GM19467 (cell line): ENCODE measurements at regions not wholly inside any gene's neighbourhood (a gene's known extent, or its start where the extent isn't known, plus 50 kb on each side); places are given as distances from the start of the nearest gene placed in this dataset.
"Not testable (repeated sequence)": the region's sequence is repeated elsewhere in the genome, so short reads cannot be mapped to it uniquely, and the experiment has no call there.

ENCODE experiments used
- ATAC-seq: cut with Tn5 transposase; IDR thresholded peaks from one replicate; pipeline ENCODE4 v1.9.1; 2021; ENCODE audit warnings: mild to moderate bottlenecking, moderate library complexity; ENCODE audit not compliant: unreplicated experiment

- ATAC-seq = no peak
Observed at GRCh38 chr18:73156117-73156516, 288.3 kb upstream of the NETO1 start.

- no peak for ATAC-seq
Observed at GRCh38 chr18:73153271-73153670, 285.5 kb upstream of the NETO1 start.

- ATAC-seq = no peak
Observed at GRCh38 chr18:73151086-73151485, 283.3 kb upstream of the NETO1 start.

- ATAC-seq = no peak
Observed at GRCh38 chr18:73150199-73150598, 282.4 kb upstream of the NETO1 start.

GRCh38 chr18:73147590-73147989 is 279.8 kb upstream of the NETO1 start:
- no peak for ATAC-seq

GRCh38 chr18:73144030-73144429 is 276.2 kb upstream of the NETO1 start:
- no peak for ATAC-seq

GRCh38 chr18:73136134-73136533 is 268.3 kb upstream of the NETO1 start:
- ATAC-seq = no peak

- ATAC-seq = no peak
Observed at GRCh38 chr18:73124175-73124574, 256.4 kb upstream of the NETO1 start.

- no peak for ATAC-seq
Observed at GRCh38 chr18:73121207-73121606, 253.4 kb upstream of the NETO1 start.

- no peak for ATAC-seq
Observed at GRCh38 chr18:73120626-73121025, 252.8 kb upstream of the NETO1 start.

GRCh38 chr18:73119574-73119973 is 251.8 kb upstream of the NETO1 start:
- ATAC-seq = no peak

- no peak for ATAC-seq
Observed at GRCh38 chr18:73118121-73118816, 250.5 kb upstream of the NETO1 start.

GRCh38 chr18:73110307-73110706 is 242.5 kb upstream of the NETO1 start:
- ATAC-seq = no peak

- ATAC-seq = no peak
Observed at GRCh38 chr18:73101977-73102376, 234.2 kb upstream of the NETO1 start.

- not testable (repeated sequence) for ATAC-seq
Observed at GRCh38 chr18:73101491-73101890, 233.7 kb upstream of the NETO1 start.

GRCh38 chr18:73099759-73100158 is 232.0 kb upstream of the NETO1 start:
- ATAC-seq = no peak

GRCh38 chr18:73093687-73094250 is 226.0 kb upstream of the NETO1 start:
- no peak for ATAC-seq

- no peak for ATAC-seq
Observed at GRCh38 chr18:73088445-73088844, 220.7 kb upstream of the NETO1 start.

GRCh38 chr18:73087282-73087977 is 219.6 kb upstream of the NETO1 start:
- no peak for ATAC-seq

GRCh38 chr18:73079920-73080319 is 212.1 kb upstream of the NETO1 start:
- no peak for ATAC-seq

- ATAC-seq = no peak
Observed at GRCh38 chr18:73060666-73061288, 193.0 kb upstream of the NETO1 start.

GRCh38 chr18:73059280-73059679 is 191.5 kb upstream of the NETO1 start:
- ATAC-seq = no peak
